ENCODE measurements at regions not wholly inside any gene's neighbourhood (a gene's known extent, or its start where the extent isn't known, plus 50 kb on each side); places are given as distances from the start of the nearest gene placed in this dataset.
"Not testable (repeated sequence)": the region's sequence is repeated elsewhere in the genome, so short reads cannot be mapped to it uniquely, and the experiment has no call there.

DNA sequence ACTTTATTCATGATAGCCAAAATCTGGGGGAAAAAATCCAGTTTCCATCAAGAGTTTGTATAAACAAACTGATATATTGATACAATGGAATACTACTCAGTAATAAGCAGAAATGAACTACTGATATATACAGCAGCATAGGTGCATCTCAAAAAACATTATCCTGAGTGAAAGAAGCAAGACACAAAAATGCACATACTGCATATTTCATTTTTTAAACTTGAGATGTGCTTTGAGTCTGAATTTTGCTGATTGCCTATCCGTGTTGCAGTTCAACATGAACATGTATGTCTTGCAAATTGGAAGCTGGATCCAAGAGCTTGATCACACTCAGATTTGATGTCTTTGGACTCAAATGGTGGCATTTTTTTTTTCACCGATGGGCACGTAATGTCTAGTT is 132.4 kb downstream of the TSEN15 start:
- TF ChIP-seq POLR2A (IDR thresholded peaks at IDR 0.05) = no peak
- TF ChIP-seq, protein P1, sequence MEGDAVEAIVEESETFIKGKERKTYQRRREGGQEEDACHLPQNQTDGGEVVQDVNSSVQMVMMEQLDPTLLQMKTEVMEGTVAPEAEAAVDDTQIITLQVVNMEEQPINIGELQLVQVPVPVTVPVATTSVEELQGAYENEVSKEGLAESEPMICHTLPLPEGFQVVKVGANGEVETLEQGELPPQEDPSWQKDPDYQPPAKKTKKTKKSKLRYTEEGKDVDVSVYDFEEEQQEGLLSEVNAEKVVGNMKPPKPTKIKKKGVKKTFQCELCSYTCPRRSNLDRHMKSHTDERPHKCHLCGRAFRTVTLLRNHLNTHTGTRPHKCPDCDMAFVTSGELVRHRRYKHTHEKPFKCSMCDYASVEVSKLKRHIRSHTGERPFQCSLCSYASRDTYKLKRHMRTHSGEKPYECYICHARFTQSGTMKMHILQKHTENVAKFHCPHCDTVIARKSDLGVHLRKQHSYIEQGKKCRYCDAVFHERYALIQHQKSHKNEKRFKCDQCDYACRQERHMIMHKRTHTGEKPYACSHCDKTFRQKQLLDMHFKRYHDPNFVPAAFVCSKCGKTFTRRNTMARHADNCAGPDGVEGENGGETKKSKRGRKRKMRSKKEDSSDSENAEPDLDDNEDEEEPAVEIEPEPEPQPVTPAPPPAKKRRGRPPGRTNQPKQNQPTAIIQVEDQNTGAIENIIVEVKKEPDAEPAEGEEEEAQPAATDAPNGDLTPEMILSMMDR (IDR thresholded peaks at IDR 0.05) = no peak
- H3K4me3 ChIP-seq (ENCODE audit: low read depth, poor library complexity, severe bottlenecking) = no peak overlapping the region
- 90 to 96% methylated on average over 3 of the region's 3 CpGs for WGBS, 2 donors
- intact Hi-C loops (cut with DNase I; ENCODE audit: low total_unique reads) = no loop called here
- no peak for DNase-seq (ENCODE audit: low spot score in 2 of 2)

DNA sequence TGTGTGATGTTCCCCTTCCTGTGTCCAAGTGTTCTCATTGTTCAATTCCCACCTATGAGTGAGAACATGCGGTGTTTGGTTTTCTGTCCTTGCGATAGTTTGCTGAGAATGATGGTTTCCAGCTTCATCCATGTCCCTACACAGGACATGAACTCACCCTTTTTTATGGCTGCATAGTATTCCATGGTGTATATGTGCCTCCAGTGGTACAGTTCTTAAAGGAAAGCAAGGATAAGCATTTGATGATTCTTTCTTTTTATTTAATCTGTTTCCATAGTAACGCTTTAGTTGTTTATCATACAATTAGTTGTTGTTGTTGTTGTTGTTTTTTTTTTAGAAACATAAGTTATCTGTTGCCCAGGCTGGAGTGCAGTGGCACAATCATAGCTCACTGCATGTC is 133.1 kb downstream of the TSEN15 start:
- H3K4me3 ChIP-seq (ENCODE audit: low read depth, poor library complexity, severe bottlenecking); DNase-seq (ENCODE audit: low spot score in 2 of 2); intact Hi-C loops (cut with DNase I; ENCODE audit: low total_unique reads): not testable (repeated sequence)
- WGBS, 2 donors = 99 to 100% methylated on average over 3 of the region's 3 CpGs

GRCh38 chr1:184185347-184185746 is 133.8 kb downstream of the TSEN15 start:
- H3K4me3 ChIP-seq (ENCODE audit: low read depth, poor library complexity, severe bottlenecking) = no peak overlapping the region
- DNase-seq (ENCODE audit: low spot score in 2 of 2) = no peak
- TF ChIP-seq, protein P1 (IDR thresholded peaks at IDR 0.05) = no peak
- no peak for TF ChIP-seq POLR2A (IDR thresholded peaks at IDR 0.05)
- WGBS, 2 donors = 94 to 97% methylated on average over 3 of the region's 3 CpGs
- intact Hi-C loops (cut with DNase I; ENCODE audit: low total_unique reads) = no loop called here

DNA sequence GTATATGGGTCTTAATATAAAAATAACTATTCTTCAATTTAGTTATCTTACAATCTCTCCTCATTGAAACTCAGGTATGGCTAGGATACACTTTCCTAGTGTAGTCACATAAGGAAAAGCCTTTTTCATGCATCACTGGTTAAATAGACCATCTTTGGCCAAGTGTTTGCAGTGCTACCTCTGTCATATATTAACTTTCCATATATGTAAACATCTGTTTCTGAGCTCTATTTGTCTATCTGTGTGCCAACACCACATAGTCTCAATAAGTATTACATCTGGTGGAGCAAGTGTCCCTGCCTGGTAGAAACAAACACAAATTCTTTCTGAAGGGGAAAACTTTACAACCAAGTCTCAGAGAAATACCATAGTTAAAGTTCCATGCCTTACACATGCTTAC is 134.6 kb downstream of the TSEN15 start:
- TF ChIP-seq POLR2A (IDR thresholded peaks at IDR 0.05) = no peak
- TF ChIP-seq, protein P1 (IDR thresholded peaks at IDR 0.05) = no peak
- no peak overlapping the region for H3K4me3 ChIP-seq (ENCODE audit: low read depth, poor library complexity, severe bottlenecking)
- no peak for DNase-seq (ENCODE audit: low spot score in 2 of 2)
- intact Hi-C loops (cut with DNase I; ENCODE audit: low total_unique reads) = no loop called here

DNA sequence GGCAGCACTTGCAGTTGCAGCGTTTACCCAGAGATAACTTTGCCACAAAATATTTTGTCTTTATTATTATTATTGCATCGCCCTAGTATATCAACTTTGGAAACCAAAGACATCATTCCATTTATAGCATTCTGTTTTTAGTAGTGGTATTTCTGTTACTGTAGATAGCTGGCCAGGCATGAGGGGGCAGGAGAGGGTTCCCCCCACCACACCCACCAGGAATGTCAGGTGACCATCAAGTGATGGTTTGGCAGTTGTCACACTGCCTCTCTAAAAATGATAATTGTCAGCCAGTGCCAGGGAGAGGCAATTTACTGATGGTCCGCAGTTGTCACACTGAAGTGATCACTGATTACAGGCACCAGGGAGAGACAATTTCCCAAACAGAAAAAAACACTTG is 135.6 kb downstream of the TSEN15 start:
- H3K4me3 ChIP-seq (ENCODE audit: low read depth, poor library complexity, severe bottlenecking) = no peak overlapping the region
- intact Hi-C loops (cut with DNase I; ENCODE audit: low total_unique reads) = no loop called here
- no peak for DNase-seq (ENCODE audit: low spot score in 2 of 2)
- TF ChIP-seq, protein P1 (IDR thresholded peaks at IDR 0.05) = no peak
- no peak for TF ChIP-seq POLR2A (IDR thresholded peaks at IDR 0.05)
- WGBS, 2 donors = 89 to 92% methylated on average over 3 of the region's 3 CpGs

GRCh38 chr1:184188037-184188436 is 136.5 kb downstream of the TSEN15 start:
- WGBS, 2 donors = 33 to 45% methylated on average over 2 of the region's 2 CpGs

More at GRCh38 chr1:184188037-184188436, 136.5 kb downstream of the TSEN15 start:
- no peak for DNase-seq (ENCODE audit: low spot score in 2 of 2)
- intact Hi-C loops (cut with DNase I; ENCODE audit: low total_unique reads) = no loop called here
- no peak overlapping the region for H3K4me3 ChIP-seq (ENCODE audit: low read depth, poor library complexity, severe bottlenecking)
- TF ChIP-seq, protein P1 (IDR thresholded peaks at IDR 0.05) = no peak
- TF ChIP-seq POLR2A (IDR thresholded peaks at IDR 0.05) = no peak
